SU-DHL-6 (cell line): ENCODE measurements at regions not wholly inside any gene's neighbourhood (a gene's known extent, or its start where the extent isn't known, plus 50 kb on each side); places are given as distances from the start of the nearest gene placed in this dataset.

Experiments
- H2AFZ ChIP-seq: fragments of 200-600 bp; sonication (generic); 2 replicates; pipeline ENCODE4 v1.6.1; 2014; ENCODE audit warnings: low read depth, mild to moderate bottlenecking, moderate library complexity, mixed read lengths, antibody characterized with exemption, low read length; ENCODE audit not compliant: severe bottlenecking
- H3F3A ChIP-seq: fragments of 200-600 bp; shearing (Covaris generic); 2 replicates; pipeline ENCODE4 v1.6.0; 2016; ENCODE audit warnings: antibody characterized with exemption, mild to moderate bottlenecking; ENCODE audit not compliant: insufficient read depth
- H3K27ac ChIP-seq: fragments of 200-600 bp; sonication (generic); 2 replicates; pipeline ENCODE4 v1.5.1; 2016; ENCODE audit warnings: low read depth, mild to moderate bottlenecking, low read length, moderate library complexity, mixed read lengths
- H3K27me3 ChIP-seq: fragments of 200-600 bp; sonication (generic), shearing (Covaris generic); 2 replicates; pipeline ENCODE4 v1.6.0; 2014; ENCODE audit warnings: mild to moderate bottlenecking, low read length
- H3K36me3 ChIP-seq: fragments of 200-600 bp; sonication (generic); 2 replicates; pipeline ENCODE4 v1.6.1; 2014; ENCODE audit warnings: mild to moderate bottlenecking, low read length, mixed read lengths
- H3K4me2 ChIP-seq: fragments of 300-600, 200-600 bp; shearing (Covaris generic), sonication (generic); 2 replicates; pipeline ENCODE4 v1.6.0; 2014; ENCODE audit warnings: low read length, low read depth, mild to moderate bottlenecking; ENCODE audit not compliant: poor library complexity, severe bottlenecking
- H3K4me3 ChIP-seq: fragments of 200-600 bp; sonication (generic); 2 replicates; pipeline ENCODE4 v1.5.1; 2014; ENCODE audit warnings: antibody characterized with exemption, low read length, mild to moderate bottlenecking, mixed read lengths; ENCODE audit not compliant: insufficient read depth, poor library complexity, severe bottlenecking
- H3K79me2 ChIP-seq: fragments of 200-600 bp; sonication (generic); 2 replicates; pipeline ENCODE4 v1.6.1; 2014; ENCODE audit warnings: mild to moderate bottlenecking, low read length, moderate library complexity; ENCODE audit not compliant: insufficient read depth
- H3K9ac ChIP-seq: fragments of 200-600 bp; sonication (generic); 2 replicates; pipeline ENCODE4 v1.7.0; 2014; ENCODE audit warnings: mild to moderate bottlenecking, low read length
- H3K9me2 ChIP-seq: fragments of 200-600 bp; sonication (generic); replicated peaks from 2 replicates; pipeline ENCODE4 v1.6.1; 2014; ENCODE audit warnings: low read length; ENCODE audit not compliant: insufficient read depth
- H3K9me3 ChIP-seq: fragments of 200-600 bp; sonication (generic); 2 replicates; pipeline ENCODE4 v1.6.1; 2014; ENCODE audit warnings: low read length, mixed read lengths; ENCODE audit not compliant: insufficient read depth
- H4K20me1 ChIP-seq: fragments of 200-600 bp; sonication (generic); 2 replicates; pipeline ENCODE4 v1.6.1; 2014; ENCODE audit warnings: low read depth, mild to moderate bottlenecking, antibody characterized with exemption, low read length, moderate library complexity, mixed read lengths
- EZH2phosphoT487 ChIP-seq: fragments of 200-600 bp; sonication (generic), shearing (Covaris generic); conservative IDR thresholded peaks from 2 replicates; pipeline ENCODE4 v1.6.1; 2018; ENCODE audit warnings: mild to moderate bottlenecking, antibody characterized with exemption, low read length, moderate library complexity, mixed read lengths
- TF ChIP-seq, protein P1 (sequence below): fragments of 200-600 bp; sonication (generic); IDR thresholded peaks from one replicate; pipeline ENCODE4 v1.5.1; 2017; ENCODE audit warnings: antibody characterized with exemption, mild to moderate bottlenecking, low read length, moderate library complexity; ENCODE audit not compliant: insufficient read depth, poor library complexity, severe bottlenecking

DNA sequence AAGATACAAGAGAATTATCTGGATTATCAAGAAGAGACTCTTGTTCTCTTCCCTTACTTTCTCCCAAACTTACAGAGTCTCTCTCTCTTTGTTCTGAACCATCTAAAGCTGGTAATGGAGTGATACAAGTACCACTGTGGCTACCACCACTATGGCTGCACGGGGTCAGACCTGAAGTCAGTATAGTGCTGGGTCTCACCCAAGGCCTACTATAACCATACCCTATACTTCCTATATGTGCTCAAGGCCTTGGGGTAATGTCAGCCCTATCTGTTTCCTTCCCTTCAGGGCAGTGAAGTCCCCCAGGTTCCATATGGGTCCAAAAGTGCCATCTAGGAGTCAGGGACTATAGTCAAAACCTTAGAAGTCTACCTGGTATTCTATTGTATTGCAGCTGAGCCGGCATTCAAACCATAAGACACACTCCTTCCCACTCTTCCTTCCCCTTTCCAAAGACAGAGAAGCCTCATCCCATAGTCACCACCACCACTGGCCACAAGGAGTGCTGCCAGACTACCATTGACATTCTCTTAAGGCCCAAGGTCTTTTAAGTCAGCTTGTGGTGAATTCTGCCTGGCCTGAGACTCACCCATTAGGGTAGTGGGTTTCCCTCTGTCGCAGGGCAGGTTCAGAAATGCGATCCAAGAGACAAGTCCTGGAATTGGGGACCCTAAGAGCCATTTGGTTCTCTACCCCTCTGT lies 615.0 kb upstream of the NECTIN3 start:
- no peaks in the 10 kb centered on the region for H3K9me2 ChIP-seq
- H2AFZ ChIP-seq = no peak overlapping the region
- H3K79me2 ChIP-seq = no peaks in the 10 kb centered on the region
- no peaks in the 10 kb centered on the region for H3F3A ChIP-seq
- no peak overlapping the region for H3K4me3 ChIP-seq
- H3K27ac ChIP-seq = no peak overlapping the region
- no peaks in the 10 kb centered on the region for H3K27me3 ChIP-seq
- no peaks in the 10 kb centered on the region for H3K36me3 ChIP-seq
- H4K20me1 ChIP-seq = no peaks in the 10 kb centered on the region
- TF ChIP-seq, protein P1, sequence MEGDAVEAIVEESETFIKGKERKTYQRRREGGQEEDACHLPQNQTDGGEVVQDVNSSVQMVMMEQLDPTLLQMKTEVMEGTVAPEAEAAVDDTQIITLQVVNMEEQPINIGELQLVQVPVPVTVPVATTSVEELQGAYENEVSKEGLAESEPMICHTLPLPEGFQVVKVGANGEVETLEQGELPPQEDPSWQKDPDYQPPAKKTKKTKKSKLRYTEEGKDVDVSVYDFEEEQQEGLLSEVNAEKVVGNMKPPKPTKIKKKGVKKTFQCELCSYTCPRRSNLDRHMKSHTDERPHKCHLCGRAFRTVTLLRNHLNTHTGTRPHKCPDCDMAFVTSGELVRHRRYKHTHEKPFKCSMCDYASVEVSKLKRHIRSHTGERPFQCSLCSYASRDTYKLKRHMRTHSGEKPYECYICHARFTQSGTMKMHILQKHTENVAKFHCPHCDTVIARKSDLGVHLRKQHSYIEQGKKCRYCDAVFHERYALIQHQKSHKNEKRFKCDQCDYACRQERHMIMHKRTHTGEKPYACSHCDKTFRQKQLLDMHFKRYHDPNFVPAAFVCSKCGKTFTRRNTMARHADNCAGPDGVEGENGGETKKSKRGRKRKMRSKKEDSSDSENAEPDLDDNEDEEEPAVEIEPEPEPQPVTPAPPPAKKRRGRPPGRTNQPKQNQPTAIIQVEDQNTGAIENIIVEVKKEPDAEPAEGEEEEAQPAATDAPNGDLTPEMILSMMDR = no peak
- no peak for TF ChIP-seq EZH2phosphoT487
- H3K9ac ChIP-seq = no peak overlapping the region
- no peaks in the 10 kb centered on the region for H3K9me3 ChIP-seq
- H3K4me2 ChIP-seq = no peak overlapping the region

DNA sequence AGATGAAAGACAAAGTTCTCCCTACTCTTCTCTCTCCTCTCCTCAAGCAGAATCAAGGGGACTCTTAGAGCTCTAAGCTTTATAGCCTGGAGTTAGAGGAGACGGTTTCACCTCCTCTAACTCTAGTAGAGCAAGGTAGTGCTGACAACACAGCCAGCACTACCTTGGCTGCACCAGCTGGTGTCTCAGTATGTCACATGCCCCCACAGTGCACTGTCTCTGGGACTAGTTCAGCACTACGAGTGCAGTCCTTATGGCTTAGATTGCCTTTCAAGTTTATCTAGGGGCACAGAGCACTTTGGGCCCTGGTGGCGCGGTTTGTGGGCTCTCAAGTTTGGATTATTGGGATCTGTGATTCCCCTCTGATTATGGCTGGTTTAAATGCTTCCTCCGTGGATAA lies 614.1 kb upstream of the NECTIN3 start:
- TF ChIP-seq, protein P1 = no peak
- TF ChIP-seq EZH2phosphoT487 = no peak
- Histone ChIP-seq H3K9me3 (no peaks in the 10 kb centered on the region), H2AFZ (no peak overlapping the region)

DNA sequence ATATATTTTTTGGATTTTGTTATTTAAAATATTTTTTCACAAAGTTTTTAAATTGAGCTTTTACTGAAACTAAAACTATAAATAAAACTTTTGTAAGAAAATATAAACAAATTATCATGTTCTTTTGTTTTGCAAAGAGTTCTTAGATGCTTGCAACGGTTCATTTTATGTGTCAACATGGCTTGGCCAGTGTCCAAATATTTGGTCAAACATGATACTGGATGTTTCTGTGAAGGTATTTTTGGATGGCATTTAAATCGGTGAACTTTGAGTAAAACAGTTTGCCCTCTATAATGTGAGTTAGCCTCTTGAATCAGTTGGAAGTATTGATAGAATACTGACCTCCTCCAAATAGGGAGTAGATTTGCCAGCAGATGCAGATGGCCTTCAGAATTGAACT lies 612.6 kb upstream of the NECTIN3 start:
- H3K9ac ChIP-seq = no peak overlapping the region
- no peaks in the 10 kb centered on the region for H4K20me1 ChIP-seq
- TF ChIP-seq EZH2phosphoT487 = no peak
- TF ChIP-seq, protein P1 = no peak

More for the DNA sequence above, 614.1 kb upstream of the NECTIN3 start:
- no peaks in the 10 kb centered on the region for H3K9me2 ChIP-seq
- no peaks in the 10 kb centered on the region for H4K20me1 ChIP-seq
- no peak overlapping the region for H3K4me3 ChIP-seq
- no peaks in the 10 kb centered on the region for H3K79me2 ChIP-seq
- no peaks in the 10 kb centered on the region for H3K27me3 ChIP-seq
- H3K36me3 ChIP-seq = no peaks in the 10 kb centered on the region
- no peak overlapping the region for H3K27ac ChIP-seq
- H3F3A ChIP-seq = no peaks in the 10 kb centered on the region
- H3K4me2 ChIP-seq = no peak overlapping the region
- H3K9ac ChIP-seq = no peak overlapping the region

More for the DNA sequence above, 612.6 kb upstream of the NECTIN3 start:
- Histone ChIP-seq H3K79me2 (no peaks in the 10 kb centered on the region), H3K4me3 (no peak overlapping the region), H3K9me3 (no peaks in the 10 kb centered on the region), H3K36me3 (no peaks in the 10 kb centered on the region), H3K4me2 (no peak overlapping the region), H3F3A (no peaks in the 10 kb centered on the region), H3K27ac (no peak overlapping the region), H3K9me2 (no peaks in the 10 kb centered on the region), H2AFZ (no peak overlapping the region), H3K27me3 (no peaks in the 10 kb centered on the region)
